Fibroblast of skin of right biceps (primary cell): ENCODE measurements at regions not wholly inside any gene's neighbourhood (a gene's known extent, or its start where the extent isn't known, plus 50 kb on each side); places are given as distances from the start of the nearest gene placed in this dataset.

Experiments used
- DNase-seq: peaks from one replicate; pipeline ENCODE4 v3.0.0-alpha.2; 2013

DNA sequence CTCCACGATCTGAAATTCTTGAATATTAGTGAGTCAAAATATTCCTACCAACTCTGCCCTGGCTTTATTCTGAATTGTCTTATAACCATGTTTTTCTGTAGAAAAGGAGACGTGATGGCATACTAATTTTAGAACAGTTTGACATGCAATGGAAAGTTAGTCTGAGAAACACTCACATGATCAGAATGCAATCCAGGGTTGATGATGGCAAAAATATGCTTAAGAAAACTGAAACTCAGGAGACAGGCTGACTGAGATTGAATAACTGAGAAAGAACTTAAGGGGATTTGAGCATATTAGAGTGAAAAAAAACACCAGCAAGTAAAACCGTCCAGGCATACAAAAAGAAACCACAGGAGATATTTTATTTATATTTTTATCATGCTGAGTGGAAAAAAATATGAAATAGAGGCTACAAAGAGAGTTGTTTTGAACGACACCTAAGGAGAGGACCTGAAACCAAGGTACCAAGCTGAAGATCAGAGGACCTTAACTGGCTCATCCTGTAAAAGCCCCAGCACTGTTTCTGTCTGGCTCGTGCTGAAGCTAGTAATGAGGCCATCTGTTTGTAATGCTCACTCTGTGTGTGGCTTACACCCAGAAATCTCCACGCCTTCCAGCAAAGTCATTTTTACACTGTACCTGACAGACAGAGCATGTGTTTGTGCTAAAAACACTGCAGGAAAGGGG lies 437.2 kb upstream of the PKDCC start:
- peak; percentile 84 for DNase-seq

DNA sequence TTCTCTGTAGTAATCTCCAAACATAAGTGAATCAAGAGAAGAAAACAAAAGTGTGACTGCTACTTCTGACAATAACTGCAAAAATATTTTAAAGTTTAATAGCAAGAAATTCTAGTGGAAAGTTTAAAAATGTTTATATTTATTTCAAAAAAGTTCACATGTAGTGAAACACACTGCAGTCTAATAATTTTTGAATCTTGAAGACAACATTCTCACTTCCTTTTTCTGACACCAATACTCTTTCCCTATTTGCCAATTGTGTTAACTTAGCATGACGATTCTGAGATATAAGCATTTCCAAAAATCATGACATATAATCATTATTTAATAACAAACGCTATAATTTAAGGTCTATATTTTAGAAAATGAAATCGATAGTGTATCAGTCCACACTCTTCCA lies 429.1 kb upstream of the PKDCC start:
- DNase-seq = no peak

DNA sequence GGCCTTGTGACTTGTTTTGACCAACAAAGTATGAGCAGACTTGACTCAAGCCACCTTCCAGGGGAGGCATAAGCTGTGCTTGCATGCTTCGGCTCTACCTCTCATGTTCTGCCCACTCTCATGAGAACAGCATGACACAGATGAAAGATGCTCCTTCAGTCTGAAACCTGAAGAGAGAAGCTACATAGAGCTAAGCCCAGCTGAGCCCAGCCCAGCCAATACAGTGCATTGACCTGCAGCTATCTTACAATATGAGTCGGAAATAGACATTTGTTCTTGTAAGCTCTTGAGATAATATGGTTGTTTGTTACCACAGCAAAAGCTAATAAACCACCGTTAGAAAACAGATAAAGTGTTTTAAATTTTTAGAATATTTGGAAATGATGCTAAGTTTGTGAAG lies 426.7 kb upstream of the PKDCC start:
- no peak for DNase-seq

GRCh38 chr2:41621563-41621962 lies 426.3 kb upstream of the PKDCC start:
- no peak for DNase-seq

GRCh38 chr2:41622301-41622700 lies 425.5 kb upstream of the PKDCC start:
- DNase-seq = no peak

- no peak for DNase-seq
These were observed 420.9 kb upstream of the PKDCC start for GRCh38 chr2:41626936-41627335.

DNA sequence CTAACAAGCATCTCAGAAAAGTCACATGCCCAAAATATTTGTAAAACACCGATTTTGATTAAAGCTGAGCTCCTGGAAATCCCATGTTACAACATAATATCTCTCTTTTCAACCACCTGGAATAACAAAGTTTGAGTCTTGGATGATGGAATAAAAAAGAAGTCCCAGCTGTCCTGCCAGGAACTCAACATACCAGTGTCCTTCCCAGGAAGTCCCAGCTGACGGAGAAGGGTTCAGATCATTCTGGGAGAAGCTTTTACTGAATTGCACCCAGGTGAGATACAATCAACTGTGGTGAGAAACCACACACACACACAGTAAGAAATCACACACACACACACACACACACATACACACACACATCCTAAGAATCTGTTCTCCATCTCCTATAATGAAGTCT lies 413.1 kb upstream of the PKDCC start:
- no peak for DNase-seq

GRCh38 chr2:41644936-41645335 lies 402.9 kb upstream of the PKDCC start:
- DNase-seq = no peak

GRCh38 chr2:41647468-41648050 lies 400.3 kb upstream of the PKDCC start:
- no peak for DNase-seq

DNA sequence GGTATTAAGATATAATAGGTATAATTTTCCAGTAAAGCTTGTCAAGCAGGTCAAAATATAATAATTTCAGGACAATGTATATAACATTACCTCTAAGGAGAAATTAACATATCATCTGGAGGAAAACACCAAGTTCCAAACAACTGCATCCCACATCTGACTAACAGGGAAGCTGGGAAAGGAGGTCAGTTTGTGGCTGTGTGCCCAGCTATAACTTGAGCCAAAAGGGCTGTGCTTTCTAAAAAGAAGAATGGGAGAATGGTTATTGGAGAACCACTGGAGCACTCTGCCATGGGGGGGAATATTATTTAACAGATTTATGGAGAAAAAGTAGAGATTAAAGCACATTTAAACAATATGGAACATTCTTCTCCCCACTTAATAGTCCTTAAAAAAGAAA lies 390.6 kb upstream of the PKDCC start:
- no peak for DNase-seq

DNA sequence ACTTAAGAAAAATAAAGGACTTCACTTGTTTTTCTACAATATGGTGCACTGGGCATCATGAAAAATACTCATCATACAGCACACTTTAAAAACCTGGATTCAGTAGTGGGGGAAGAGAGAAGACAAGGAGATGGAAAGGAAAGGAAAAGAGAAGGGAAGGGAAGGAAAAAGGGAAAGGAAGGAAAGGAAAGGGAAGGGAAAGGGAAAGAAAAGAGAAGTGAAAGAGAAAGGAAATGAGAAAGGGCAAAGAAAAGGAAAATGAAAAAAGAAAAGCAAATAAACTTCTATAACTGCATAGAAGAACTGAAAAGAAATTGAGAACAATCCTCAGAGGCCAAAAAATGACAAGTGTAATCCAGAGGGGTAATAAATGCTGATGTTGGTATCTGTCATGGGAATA lies 388.1 kb upstream of the PKDCC start:
- DNase-seq = no peak

DNA sequence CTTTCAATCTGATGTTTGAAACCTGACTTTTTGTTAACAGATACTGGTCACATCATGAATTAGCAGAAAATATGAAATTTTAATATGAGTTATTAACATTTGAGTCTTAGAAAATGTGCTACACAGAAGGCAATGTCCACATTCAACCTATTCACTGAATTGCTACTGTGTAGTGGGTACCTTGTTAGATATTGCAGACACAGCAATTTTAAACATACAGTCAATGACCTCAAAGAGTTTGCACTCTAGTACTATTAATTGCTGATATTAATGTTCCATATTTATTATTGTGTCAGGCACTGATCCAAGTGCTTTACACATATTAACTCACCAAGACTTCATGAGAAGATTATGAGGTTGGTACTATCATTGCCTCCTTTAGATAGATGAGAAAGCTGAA lies 385.4 kb upstream of the PKDCC start:
- DNase-seq = no peak

- no peak for DNase-seq
These were observed 384.8 kb upstream of the PKDCC start for GRCh38 chr2:41663056-41663455.

DNA sequence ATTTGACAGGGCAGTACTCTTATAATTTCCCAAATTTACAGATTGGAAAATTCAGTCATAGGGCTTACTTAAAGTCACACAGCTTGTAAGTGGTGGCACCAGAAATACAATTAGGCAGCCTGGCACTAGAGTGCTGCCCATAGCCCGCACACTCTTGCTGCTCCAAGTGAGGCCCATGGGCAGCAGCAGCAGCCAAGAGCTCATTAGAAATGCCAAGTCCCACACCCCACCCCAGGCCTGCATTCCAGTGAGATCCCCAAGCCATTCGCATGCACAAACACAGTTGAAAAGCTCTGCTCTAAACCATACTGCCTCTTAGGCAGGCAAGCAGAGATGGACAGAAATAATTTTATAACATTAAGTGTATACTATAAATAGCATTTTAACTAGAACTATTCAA lies 379.3 kb upstream of the PKDCC start:
- DNase-seq = no peak

DNA sequence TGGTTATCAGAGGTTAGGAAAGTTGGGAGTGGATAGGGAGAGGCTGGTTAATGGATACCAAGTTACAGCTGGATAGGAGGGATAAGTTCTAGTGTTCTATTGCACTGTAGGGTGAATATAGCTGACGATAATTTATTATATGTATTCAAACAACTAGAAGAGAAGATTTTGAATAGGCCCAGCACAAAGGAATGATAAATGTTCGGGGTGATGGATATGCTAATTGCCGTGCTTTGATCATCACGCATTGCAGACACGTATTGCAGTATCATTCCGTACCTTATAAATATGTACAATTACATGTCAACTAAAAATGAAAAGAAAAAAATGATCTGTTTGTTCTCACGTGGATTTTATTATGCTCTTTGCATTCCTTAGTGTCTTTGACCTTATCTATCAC lies 369.2 kb upstream of the PKDCC start:
- no peak for DNase-seq

GRCh38 chr2:41686156-41686555 lies 361.7 kb upstream of the PKDCC start:
- no peak for DNase-seq

- DNase-seq = no peak
These were observed 356.3 kb upstream of the PKDCC start for GRCh38 chr2:41691561-41691960.

DNA sequence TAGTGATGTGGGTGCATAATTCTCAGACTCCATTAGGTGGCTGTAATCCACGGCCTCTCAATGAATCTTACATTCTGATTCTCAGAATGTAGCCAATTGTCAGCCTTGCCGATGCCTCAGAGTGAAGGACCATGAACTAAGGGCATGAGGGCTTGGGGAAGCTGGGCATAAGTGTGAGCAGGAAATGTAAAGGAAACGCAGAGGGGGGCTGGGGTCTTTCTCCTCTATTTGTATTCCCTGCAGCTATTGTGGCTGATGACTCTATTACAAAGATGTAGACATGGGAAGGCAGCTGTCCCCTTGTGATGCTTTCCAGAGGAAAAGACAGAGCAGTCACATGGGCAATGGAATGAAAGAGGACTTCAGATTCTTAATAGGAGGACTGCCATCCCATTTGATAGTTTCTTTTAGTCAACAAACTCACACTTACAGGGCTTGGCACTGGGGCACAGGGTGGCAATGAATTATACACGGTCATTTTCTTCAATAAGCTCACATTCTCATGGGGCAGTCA lies 353.2 kb upstream of the PKDCC start:
- DNase-seq = no peak

GRCh38 chr2:41695198-41696113 lies 352.4 kb upstream of the PKDCC start:
- DNase-seq = no peak

GRCh38 chr2:41697389-41697788 lies 350.4 kb upstream of the PKDCC start:
- DNase-seq = no peak

DNA sequence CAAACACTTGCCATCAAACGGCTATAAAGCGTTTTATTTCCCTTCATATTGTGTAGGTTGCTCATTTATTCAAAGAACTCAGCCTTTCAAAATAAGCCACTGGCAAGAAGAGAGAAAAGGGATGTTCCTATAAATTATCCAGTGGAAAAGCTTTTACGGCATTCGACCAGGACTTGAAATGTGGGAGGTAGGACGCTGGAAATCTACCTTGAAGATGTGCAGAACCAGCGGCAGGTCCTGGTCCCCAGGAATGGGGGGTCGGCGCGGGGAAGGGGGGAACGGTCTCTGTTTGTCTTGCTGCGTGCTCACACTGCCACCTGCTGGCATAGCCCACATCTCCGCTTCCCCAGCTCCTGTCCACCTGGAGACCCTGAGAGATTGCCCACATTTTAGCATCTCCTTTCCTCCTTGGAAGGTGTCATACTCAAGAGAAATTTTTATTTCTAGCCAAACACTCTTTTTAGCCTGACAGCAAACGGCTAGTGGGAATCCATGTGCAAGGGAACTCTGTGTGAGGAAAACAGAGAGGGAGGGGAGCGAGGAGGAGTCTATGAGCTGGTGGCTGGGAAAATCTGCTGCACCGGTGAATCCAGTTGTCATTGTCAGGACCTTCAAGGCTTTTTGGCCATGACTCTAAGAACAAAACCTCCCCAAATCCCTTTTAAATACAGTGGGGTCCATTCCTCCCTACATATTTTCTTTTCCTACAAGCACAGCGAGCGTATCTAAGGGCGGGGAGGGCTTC lies 349.0 kb upstream of the PKDCC start:
- peak; percentile 12 for DNase-seq

- DNase-seq = no peak
These were observed 346.6 kb upstream of the PKDCC start for GRCh38 chr2:41701231-41701630.

DNA sequence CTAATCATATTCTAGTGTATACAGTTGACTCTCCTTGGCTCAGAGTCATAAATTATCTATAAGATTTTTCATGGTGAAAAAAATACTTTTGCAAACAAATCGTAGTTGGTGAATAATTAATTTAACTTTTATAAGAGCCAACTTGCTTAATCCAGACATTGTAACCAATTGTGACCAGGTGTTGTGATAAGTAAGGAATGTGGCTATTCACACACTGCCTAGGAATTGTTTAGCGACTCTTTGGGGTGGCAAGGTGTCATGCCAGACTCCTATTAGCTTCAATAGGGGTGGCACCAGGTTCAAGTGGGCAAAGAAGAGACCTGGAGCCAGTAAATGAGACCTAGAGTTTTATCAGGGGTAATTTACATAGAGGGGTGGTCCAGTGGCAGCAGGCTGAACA lies 344.7 kb upstream of the PKDCC start:
- no peak for DNase-seq
